ENCODE measurements at regions not wholly inside any gene's neighbourhood (a gene's known extent, or its start where the extent isn't known, plus 50 kb on each side); places are given as distances from the start of the nearest gene placed in this dataset.

- no peak for DNase-seq (ENCODE audit: low read depth in 2 of 2)
Measured at GRCh38 chr3:177512945-177513814, 315.9 kb upstream of the TBL1XR1 start.

GRCh38 chr3:177513815-177514610 lies 316.7 kb upstream of the TBL1XR1 start:
- no peak for DNase-seq (ENCODE audit: low read depth in 2 of 2)

GRCh38 chr3:177514611-177515499 lies 317.6 kb upstream of the TBL1XR1 start:
- no peak for DNase-seq (ENCODE audit: low read depth in 2 of 2)

- no peak for DNase-seq (ENCODE audit: low read depth in 2 of 2)
Measured at GRCh38 chr3:177515786-177516157, 318.5 kb upstream of the TBL1XR1 start.

- no peak for DNase-seq (ENCODE audit: low read depth in 2 of 2)
Measured at GRCh38 chr3:177516158-177517011, 319.1 kb upstream of the TBL1XR1 start.

GRCh38 chr3:177517906-177518305 lies 320.6 kb upstream of the TBL1XR1 start:
- DNase-seq (ENCODE audit: low read depth in 2 of 2): no peak

- DNase-seq (ENCODE audit: low read depth in 2 of 2): no peak
Measured at GRCh38 chr3:177519588-177519987, 322.3 kb upstream of the TBL1XR1 start.

GRCh38 chr3:177521305-177521704 lies 324.0 kb upstream of the TBL1XR1 start:
- DNase-seq (ENCODE audit: low read depth in 2 of 2): no peak

- no peak for DNase-seq (ENCODE audit: low read depth in 2 of 2)
Measured at GRCh38 chr3:177522051-177522450, 324.8 kb upstream of the TBL1XR1 start.

- DNase-seq (ENCODE audit: low read depth in 2 of 2): no peak
Measured at GRCh38 chr3:177523067-177523675, 325.9 kb upstream of the TBL1XR1 start.

GRCh38 chr3:177523872-177524438 lies 326.7 kb upstream of the TBL1XR1 start:
- DNase-seq (ENCODE audit: low read depth in 2 of 2): no peak

- DNase-seq (ENCODE audit: low read depth in 2 of 2): no peak
Measured at GRCh38 chr3:177524742-177525141, 327.5 kb upstream of the TBL1XR1 start.

GRCh38 chr3:177525414-177525813 lies 328.1 kb upstream of the TBL1XR1 start:
- no peak for DNase-seq (ENCODE audit: low read depth in 2 of 2)

GRCh38 chr3:177525987-177526712 lies 328.9 kb upstream of the TBL1XR1 start:
- DNase-seq (ENCODE audit: low read depth in 2 of 2): no peak

GRCh38 chr3:177527182-177527581 lies 329.9 kb upstream of the TBL1XR1 start:
- no peak for DNase-seq (ENCODE audit: low read depth in 2 of 2)

GRCh38 chr3:177528306-177529070 lies 331.2 kb upstream of the TBL1XR1 start:
- no peak for DNase-seq (ENCODE audit: low read depth in 2 of 2)

- DNase-seq (ENCODE audit: low read depth in 2 of 2): no peak
Measured at GRCh38 chr3:177529071-177529550, 331.8 kb upstream of the TBL1XR1 start.

GRCh38 chr3:177529716-177530335 lies 332.5 kb upstream of the TBL1XR1 start:
- no peak for DNase-seq (ENCODE audit: low read depth in 2 of 2)

Measured in stimulated activated CD4-positive, alpha-beta T cell treated with anti-CD3 and anti-CD28 coated beads, Interleukin-1b, Interleukin-23, amount 100 ng/mL, for 1 hour (primary cell).